GM19023 (cell line): ENCODE measurements at regions not wholly inside any gene's neighbourhood (a gene's known extent, or its start where the extent isn't known, plus 50 kb on each side); places are given as distances from the start of the nearest gene placed in this dataset.
"Not testable (repeated sequence)": the region's sequence is repeated elsewhere in the genome, so short reads cannot be mapped to it uniquely, and the experiment has no call there.

Source experiments
- ATAC-seq: cut with Tn5 transposase; IDR thresholded peaks from one replicate; pipeline ENCODE4 v1.9.1; 2021; ENCODE audit warnings: mild to moderate bottlenecking, moderate library complexity; ENCODE audit not compliant: unreplicated experiment

DNA sequence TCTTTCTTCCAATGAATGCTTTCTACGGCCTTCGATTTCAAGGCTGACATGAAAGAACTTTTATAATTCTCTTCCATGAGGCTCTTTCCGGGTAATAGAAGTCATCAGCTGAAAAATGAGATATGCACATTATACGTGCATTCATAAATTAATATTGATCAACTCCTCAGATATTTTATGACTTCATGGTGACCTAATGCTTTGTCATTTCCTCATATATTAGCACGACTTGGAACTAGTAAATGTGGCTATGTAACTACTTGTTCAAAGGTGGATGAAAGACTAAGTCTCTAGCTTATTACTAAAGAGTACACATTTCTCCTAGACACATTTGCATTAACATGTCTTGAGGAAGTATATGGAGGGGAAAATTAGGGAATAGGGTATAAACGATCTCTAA is 168.8 kb downstream of the HDGFL1 start:
- ATAC-seq = no peak

DNA sequence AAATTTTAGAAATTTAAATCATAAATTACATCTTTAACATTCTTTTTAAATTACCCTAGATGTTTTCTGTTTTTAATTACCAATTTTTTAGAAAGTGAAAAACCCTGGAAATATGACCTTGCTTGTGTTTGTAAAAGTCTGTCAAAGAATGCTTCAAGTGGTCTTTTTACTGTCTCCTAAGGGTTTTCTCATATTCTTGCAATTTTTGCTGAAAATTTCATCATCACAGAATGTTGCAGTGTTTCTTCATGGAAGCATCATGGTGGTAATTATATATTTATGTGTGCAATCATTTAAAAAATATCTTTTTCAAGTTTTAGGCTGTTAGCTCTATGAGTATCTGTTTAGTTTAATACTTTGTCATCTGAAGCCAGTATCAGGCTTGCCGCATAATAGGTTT is 178.2 kb downstream of the HDGFL1 start:
- ATAC-seq = no peak

DNA sequence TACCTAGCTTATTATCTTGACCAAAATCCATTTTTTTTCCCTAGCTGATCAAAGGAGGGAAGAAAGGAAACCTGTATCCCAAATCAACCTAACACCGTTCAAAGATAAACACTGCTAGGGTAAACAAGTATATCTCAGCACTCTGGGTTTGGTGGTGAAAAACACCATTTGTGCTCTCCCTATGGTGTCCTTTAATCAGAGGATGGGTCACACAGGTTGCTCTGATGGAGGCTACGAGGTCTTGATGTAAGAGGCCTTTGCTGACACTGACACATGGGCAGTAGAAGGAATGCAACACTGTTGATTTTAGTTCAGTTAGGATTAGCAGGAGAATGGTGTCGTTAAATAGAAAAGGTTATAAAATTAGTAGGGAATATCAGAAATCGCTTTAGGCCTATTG is 179.3 kb downstream of the HDGFL1 start:
- no peak for ATAC-seq

DNA sequence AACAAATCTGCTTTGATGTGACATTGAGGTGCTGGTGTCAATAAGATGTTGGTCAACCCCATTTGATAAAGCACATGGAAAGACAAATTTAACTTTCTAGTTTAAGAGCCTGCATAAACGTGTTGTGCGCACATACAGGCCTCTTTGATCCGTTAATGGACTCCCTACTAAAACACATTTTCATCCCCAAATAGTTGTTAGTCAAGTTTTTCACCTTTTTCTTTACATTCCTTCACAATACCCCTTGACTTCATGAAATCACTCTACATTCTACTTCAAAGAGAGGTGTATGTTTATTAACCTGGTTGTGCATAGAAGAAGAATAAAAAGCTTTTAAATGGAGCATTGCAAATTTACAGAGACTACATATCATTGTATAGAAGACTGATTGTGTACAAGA is 180.3 kb downstream of the HDGFL1 start:
- ATAC-seq = no peak

DNA sequence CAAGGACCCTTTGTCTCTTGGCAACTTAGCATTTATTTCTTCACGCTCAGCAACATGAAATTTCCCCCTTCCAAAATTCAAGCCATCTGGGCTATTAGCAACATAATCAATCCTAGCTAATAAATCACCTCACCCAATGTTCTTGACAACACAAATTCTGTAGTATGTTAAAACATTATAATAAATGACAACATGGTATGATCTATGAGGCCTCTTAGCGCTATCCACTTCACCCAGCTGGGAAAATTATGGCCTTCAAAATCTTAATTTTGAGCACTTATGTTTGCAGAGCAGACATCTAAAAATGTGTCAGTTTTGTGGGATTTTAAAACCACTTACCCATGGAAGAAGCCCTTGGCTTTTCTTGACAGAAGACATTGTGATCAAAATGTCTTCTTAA is 181.9 kb downstream of the HDGFL1 start:
- ATAC-seq = no peak

DNA sequence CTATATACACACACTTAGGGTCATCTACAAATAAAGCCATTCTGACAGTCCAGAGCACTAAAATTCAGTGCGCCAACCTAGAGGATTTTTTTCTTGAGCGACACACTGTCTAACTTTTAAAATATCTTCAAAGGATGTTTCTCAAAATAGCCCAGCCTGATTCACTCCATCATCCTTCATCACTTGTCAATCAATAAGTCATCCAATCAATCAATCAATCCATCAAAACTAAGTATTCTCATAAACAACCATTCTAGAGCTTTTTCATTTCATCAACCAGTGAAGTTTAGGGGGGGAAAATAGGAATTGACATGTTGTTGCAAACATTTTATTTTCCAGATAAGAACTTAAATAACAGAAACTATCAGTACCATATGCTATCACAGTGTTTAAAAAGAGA is 183.2 kb downstream of the HDGFL1 start:
- ATAC-seq = no peak

DNA sequence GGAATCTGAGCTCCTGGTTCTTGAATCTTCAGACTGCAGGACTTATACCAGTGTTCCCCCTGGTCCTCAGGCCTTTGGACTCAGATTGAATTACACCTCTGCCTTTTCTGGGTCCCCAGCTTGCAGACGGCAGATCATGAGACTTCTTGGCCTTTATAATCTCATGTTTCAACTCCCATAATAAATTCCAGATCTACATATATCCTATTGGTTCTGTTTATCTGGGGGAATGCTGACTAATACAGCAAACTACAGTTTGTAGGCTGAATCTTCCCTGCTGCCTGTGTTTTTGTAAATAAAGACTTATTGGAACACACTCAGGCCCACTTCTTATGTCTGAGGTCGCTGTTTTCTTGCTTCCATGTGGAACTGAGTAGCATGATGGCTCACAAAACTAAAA is 184.7 kb downstream of the HDGFL1 start:
- ATAC-seq = no peak

DNA sequence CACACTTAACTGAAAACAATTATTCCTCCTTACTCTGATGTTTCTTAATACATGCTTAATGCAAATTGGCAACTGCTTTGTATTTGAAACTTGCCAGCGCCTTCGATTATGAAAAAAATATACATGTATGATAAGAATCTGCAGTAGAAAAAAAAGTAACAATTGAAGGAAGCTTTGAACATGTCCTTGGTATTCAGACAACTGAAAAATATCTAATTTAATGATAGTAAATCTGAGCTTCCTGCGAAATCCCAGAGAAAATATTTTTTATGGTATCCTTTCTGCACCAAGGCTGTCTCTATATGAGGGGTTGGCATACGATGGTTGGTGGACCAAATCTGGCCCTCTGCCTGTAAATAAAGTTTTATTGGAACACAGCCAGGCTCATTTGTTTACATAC is 186.2 kb downstream of the HDGFL1 start:
- no peak for ATAC-seq

DNA sequence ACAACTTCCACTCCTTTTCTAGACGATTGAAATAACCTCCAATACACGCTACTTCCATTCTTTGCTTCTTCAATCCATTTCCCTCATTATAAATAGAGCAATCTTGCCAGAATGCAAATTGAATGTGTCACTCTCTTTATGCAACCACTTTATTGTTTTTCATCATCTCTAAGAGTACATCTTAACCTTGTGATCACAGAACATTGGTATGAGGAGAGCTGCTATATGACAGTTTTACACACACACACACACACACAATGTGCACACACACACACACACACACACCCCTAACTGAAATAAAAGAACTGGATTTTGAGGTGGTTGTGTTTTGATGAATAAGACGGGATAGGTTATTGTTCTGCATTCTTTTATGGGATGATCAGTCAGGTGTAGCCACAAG is 187.0 kb downstream of the HDGFL1 start:
- no peak for ATAC-seq

DNA sequence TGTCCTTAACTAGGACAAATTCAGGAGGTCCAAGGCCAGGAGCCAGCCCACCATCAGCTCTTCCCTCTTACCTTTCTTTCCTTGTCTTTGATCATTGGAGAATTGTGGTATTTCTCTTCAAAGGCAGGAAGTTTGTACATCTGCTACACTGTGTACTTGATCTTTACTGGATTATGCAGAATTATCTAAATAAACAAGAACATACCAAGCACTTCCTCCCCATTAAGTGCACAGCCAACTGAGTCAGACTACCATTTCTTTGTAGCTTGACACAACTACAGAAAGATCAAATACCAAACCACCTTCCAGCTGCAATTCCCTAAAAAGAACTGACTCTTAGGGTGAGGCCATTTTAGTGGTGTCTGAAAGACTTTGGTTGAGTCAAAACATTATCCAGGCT is 195.1 kb downstream of the HDGFL1 start:
- ATAC-seq = no peak

DNA sequence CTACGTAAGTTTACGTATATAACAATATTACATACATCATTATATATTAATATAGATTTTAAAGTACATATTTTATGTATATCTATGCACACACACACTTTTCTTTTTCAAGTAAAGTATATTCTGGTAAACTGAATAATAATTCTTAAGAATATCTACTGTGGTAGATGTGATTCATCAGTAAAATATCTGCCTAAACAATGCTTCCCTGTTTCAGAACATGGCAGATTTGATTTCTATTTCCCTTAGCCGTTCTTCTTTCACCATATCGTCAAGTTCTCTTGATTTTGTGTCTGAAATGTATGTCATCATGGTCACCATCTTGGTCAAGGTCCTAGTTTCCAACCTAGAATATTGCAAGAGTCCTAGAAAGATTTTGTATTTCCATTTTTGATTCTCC is 195.6 kb downstream of the HDGFL1 start:
- no peak for ATAC-seq

DNA sequence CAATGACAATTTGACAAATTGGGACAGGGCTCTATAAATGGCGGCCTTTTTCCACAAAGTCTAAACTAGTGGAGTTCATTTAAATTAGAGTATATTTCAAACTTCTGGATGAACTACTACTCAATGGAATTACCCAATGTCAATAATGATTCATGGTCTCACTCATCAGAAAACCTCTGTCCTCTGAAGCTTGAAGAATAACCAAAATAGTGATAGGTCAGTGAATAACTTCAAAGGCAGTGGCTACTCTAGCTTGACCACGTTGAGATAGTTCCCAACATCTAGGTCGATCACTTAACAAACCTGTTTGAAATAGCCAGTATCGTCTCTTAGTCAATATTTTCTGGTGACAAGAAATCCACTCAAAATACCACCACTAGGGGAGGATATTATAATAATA is 197.6 kb downstream of the HDGFL1 start:
- ATAC-seq = no peak

DNA sequence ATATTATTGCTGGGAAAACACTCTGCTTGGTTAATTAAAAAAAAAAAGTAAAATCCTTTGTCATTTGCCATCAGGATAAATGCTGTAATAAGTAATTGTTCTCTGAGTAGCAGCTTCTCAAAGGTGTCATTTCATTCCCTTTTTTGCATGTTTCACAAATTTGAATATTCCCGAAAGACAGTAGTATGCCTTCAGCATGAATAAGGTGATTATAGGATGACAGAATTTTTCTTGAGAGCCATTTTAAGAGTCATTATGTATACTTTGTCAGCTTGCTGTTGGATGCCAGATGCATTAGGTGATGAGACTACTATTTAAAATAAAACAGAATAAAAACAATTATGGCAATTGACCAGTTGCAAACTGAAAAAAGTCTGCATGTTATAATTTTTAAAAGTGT is 200.7 kb downstream of the HDGFL1 start:
- ATAC-seq = no peak

DNA sequence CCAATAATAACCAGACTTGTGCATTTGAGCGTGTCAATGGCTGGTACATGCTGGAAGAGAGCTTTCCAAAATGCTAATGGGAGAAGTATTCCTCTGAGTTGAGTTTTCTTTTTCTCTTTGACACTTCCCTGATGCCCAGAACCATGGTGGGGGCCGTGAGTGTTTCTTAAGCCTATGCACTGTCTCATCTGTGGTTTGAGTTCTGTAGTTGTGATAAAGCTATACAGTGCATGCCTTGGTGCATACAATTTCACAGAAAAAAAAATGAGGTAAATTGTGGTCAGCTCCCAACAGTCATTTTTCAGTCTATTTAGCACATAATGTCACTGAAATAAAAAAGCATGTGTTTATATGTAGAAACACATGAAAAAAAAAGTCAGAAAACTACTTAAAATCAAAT is 204.8 kb downstream of the HDGFL1 start:
- ATAC-seq = no peak

DNA sequence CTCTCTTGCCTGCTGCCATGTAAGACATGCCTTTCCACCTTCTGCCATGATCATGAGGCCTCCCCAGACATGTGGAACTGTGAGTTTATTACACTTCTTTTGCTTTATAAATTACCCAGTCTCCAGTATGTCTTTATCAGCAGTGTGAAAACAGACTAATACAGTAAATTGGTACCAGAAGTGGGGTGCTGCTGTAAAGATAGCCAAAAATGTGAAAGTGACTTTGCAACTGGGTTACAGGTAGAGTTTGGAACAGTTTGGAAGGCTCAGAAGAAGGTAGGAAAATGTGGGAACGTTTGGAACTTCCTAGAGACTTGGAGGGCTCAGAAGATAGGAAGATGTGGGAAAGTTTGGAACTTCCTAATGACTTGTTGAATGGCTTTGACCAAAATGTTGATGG is 209.1 kb downstream of the HDGFL1 start:
- not testable (repeated sequence) for ATAC-seq

DNA sequence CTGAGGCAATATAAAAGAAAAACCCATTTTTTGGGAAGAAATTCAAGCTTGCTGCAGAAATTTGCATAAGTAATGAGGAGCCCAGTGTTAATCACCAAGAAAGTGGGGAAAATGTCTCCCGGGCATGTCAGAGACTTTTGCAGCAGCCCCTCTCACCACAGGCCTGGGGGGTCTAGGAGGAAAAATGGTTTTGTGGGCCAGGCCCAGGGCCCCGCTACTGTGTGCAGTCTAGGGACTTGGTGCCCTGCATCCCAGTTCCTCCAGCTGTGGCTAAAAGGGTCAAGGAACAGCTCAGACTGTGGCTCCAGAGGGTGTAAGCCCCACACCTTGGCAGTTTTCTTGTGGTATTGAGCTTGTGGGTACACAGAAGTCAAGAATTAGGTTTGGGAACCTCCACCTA is 209.7 kb downstream of the HDGFL1 start:
- ATAC-seq = no peak

DNA sequence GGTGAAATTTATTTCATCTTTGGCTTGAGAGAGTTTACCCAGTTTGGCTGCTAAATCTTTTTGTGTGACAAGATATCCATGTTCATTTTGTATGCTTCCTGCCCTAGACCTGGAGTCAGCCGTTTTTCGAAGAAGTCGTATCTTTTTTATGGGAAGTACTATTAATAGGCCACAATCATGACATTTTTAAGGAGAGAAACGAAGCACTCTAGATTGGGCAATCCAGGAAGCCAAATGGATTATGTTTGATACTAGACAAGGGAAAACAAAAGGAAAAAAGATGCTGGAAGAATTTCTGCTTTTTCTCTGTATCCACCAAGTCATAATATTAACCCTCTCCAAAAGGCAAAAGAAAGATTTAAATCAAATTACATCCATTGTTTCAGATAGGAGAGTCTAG is 214.6 kb downstream of the HDGFL1 start:
- no peak for ATAC-seq

DNA sequence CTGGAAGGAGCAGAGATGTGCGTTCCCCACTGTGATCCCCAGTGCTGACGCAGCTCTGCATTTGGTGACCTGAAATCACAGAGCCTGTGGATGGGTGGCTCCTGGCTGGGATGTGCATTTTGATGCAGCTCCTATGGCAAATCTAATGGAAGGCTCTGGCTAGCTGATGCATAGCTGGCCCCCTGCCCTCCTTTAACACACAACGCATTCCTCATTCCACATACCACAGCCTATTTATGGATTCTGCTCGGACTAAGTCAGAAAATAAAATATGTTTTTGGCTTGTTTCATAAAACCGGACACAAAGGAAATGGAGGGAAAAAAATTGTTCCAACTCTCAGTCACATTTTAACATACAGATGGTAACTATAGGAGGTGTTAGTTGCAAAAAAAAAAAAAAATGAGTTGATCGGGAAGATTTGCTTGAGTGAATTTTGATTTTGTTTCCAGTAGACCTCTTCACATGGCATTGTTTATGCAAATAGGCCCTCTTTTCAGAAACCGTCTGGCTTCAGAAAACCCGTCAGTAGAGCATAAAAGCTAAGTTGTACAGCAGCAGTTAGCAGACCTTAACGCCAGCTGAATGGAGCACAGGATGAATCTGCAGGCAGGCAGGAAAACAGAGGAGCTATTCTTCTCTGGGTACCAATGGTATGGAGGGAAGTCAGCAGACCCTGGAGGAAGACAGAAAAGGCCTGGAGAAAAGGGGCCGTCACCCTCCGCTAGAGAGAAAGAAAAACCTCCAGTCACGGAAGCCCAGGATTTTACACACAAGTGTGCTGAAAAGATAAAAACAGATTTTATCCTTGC is 215.4 kb downstream of the HDGFL1 start:
- no peak for ATAC-seq

DNA sequence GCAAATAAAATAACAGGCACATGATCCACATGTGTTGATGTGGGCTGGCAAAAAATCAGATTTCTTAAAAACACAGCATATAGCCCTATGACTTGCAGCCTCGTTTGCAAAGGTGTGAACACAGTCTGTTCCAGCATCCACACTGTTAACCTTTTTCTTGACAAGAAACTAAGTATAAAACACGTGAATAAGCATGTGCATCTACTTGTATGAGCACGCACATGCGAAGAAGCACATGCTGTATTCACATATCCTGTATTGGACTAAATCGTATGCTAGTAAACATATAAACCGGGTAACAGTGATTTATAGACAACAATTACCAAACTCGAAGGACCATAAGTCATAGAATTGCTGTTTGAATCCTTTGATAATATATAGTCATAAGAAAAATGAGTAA is 218.7 kb downstream of the HDGFL1 start:
- no peak for ATAC-seq

DNA sequence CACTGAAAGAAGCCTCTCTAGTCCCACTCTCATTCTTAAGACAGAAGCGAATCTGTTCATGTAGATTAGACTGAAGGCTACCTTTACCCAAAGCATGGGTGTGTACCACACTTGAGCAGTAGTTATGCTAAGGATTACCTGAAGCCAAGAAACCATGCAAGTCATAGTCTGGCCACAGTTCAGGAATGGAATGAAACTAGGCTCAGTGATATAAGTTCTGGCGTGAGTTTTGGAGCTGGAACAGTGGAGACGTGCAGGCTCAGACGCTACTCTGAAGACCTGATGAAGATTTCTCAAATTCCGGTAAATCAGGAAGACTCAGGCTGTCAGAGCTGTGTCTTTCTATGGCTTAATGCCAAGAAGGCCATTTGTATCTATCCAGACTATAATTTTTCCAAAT is 219.9 kb downstream of the HDGFL1 start:
- ATAC-seq = no peak

DNA sequence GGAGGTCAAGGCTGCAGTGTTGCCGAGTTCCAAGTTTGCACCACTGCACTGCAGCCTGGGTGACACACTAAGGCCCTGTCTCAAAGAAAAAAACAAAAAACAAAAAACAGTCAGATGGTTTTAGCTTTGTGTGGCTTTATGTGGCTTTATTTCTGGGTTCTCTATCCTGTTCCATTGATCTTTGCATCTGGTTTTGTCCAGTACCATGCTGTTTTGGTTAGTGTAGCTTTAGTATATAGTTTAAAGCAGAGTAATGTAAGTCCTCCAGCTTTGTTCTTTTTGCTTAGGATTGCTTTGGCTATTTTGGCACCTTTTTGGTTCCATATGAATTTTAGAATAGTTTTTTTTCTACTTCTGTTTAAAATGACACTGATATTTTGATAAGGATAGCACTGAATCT is 225.5 kb downstream of the HDGFL1 start:
- ATAC-seq = no peak

DNA sequence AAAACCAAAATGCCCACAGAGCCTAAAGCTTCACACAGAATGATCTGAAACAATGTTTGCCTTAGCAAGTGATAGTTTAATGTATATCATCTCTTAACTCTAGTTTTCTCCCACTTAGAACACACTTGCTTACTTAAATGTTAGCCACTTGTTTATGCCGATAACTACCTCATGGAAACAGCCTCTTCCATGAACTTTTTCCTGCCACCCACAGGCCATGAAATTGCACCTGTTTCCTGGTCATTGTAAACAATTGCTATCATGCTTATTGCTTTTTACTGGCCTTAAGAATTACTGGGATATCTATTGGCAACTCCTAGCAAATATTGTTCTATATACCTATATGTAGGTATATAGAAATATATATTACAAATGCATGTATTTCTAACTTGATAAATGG is 231.1 kb downstream of the HDGFL1 start:
- no peak for ATAC-seq

DNA sequence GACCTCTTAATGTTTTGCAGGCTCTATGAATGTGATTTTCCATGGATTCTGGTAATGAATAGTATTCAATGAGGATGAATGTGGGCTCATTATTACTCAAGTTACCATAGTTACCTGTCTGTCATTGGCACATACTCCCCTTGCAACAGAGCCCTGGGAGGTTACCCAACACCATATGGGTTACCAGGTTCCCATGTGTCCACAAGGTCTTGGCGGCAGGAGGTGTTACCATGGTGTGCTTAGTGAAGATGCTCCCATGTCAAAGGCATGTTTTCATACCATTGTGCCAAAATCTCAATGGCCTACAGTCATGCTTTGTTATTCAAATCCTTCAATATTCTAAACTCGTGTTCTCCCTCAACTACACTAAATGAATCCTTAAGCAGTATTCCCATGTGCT is 232.5 kb downstream of the HDGFL1 start:
- no peak for ATAC-seq
